HG03432 (cell line): ENCODE measurements at regions not wholly inside any gene's neighbourhood (a gene's known extent, or its start where the extent isn't known, plus 50 kb on each side); places are given as distances from the start of the nearest gene placed in this dataset.
"Not testable (repeated sequence)": the region's sequence is repeated elsewhere in the genome, so short reads cannot be mapped to it uniquely, and the experiment has no call there.

ENCODE experiments used
- ATAC-seq: cut with Tn5 transposase; IDR thresholded peaks from one replicate; pipeline ENCODE4 v1.9.1; 2021; ENCODE audit warnings: mild to moderate bottlenecking, moderate library complexity; ENCODE audit not compliant: unreplicated experiment

DNA sequence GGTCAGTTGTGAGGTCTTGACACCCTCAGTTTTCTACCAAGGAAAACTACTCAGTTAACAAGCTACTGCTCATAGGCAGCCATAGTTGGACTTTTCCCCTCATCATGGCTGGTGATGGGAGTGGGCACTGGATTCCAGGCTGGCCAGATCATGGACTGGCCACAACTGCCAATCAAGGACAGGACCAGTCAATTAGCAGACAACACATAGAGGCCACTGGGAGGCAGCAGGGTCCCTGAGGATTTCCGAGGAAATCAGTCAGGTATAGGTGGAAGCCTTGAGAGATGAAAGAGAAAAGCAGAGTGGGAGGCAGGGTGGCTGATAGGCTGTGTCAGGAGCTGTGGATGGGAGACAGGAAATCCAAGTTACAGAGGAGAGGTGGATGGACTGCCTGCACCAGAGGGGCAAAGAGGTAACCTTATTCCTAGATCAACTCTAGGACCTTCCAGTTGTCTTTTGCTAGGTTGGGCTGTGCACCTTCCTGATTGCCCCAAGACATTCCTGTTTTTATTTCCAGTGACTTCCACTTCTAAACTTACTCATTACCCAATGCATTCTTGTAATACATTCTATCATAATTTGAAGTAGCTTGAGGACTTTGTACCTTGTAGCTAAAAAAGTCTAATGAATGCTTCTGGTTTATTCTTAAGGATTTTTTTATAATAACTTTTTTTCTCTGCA lies 361.8 kb downstream of the KCNRG start:
- no peak for ATAC-seq

GRCh38 chr13:50377726-50378270 lies 362.6 kb downstream of the KCNRG start:
- no peak for ATAC-seq

- ATAC-seq, result no peak
These were observed 363.3 kb downstream of the KCNRG start for GRCh38 chr13:50378509-50379044.

DNA sequence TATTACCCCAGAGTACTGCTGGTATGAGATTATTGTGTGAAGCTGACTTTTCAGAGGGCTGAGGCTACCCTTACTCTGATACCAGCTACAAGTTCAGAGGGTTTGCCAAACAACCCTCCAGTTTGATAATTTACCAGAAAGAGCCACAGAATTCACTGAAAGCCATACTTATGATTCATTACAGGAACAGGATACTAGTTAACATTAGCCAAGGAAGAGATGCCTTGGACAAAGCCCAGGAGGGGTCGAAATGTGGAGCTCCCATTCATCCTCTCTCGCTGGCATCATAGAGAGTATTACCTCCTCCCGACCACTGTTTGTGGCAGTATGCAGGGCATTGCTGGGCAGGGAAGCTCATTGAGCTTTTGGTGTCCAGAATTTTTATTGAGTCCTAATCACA lies 364.3 kb downstream of the KCNRG start:
- no peak for ATAC-seq

GRCh38 chr13:50380905-50381304 lies 365.7 kb downstream of the KCNRG start:
- no peak for ATAC-seq

DNA sequence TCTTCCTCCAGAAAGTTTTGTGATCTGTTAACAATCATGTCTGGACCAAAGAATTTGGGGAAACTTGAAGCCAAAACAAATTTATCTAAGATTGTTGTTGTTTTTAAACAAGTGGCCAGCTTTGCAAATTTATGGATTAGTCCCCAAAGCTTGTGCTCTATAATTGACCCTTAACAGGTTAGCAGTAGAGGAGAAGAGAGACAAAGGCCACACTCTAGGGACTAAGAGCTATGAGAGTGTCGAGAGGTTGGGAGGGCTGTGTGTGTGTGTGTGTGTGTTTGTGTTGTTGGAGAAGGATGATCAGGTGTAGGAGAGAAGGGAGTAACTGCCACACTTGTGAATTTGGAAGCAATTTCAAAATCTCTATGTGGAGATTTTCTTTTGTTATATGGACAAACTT lies 367.3 kb downstream of the KCNRG start:
- no peak for ATAC-seq

DNA sequence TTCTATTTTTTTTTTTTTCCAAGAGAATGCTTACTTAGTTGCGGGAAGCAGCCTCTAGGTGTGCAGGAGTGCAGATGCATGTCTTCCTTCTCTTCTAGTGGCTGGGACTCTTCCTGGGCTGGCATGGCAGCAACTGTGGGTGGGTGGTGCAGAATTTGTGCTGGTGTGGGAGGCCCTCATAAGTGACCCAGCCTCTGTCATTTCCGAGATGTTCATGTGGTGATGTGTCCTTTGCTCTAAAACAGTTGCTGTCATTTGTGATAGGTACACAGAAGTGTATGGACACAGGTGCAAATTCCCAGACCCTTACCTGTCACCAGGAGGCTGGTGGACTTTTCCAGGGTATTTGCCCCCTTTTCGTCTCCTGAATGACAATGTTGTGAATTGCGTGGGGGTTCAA lies 367.7 kb downstream of the KCNRG start:
- no peak for ATAC-seq

- no peak for ATAC-seq
These were observed 369.5 kb downstream of the KCNRG start for GRCh38 chr13:50384724-50385123.

- ATAC-seq, result no peak
These were observed 371.4 kb downstream of the KCNRG start for GRCh38 chr13:50386541-50387050.

- no peak for ATAC-seq
These were observed 371.9 kb downstream of the KCNRG start for GRCh38 chr13:50387051-50387581.

- ATAC-seq, result no peak
These were observed 373.2 kb downstream of the KCNRG start for GRCh38 chr13:50388481-50388880.

- no peak for ATAC-seq
These were observed 374.5 kb downstream of the KCNRG start for GRCh38 chr13:50389726-50390125.

GRCh38 chr13:50390503-50391248 lies 375.4 kb downstream of the KCNRG start:
- ATAC-seq, result no peak

GRCh38 chr13:50392977-50393376 lies 377.7 kb downstream of the KCNRG start:
- ATAC-seq, result no peak

- ATAC-seq, result no peak
These were observed 378.4 kb downstream of the KCNRG start for GRCh38 chr13:50393628-50394027.

GRCh38 chr13:50396001-50396400 lies 380.8 kb downstream of the KCNRG start:
- no peak for ATAC-seq

- ATAC-seq, result not testable (repeated sequence)
These were observed 381.4 kb downstream of the KCNRG start for GRCh38 chr13:50396618-50397017.

- ATAC-seq, result no peak
These were observed 384.9 kb downstream of the KCNRG start for GRCh38 chr13:50400035-50400726.

- no peak for ATAC-seq
These were observed 385.8 kb downstream of the KCNRG start for GRCh38 chr13:50401049-50401505.

DNA sequence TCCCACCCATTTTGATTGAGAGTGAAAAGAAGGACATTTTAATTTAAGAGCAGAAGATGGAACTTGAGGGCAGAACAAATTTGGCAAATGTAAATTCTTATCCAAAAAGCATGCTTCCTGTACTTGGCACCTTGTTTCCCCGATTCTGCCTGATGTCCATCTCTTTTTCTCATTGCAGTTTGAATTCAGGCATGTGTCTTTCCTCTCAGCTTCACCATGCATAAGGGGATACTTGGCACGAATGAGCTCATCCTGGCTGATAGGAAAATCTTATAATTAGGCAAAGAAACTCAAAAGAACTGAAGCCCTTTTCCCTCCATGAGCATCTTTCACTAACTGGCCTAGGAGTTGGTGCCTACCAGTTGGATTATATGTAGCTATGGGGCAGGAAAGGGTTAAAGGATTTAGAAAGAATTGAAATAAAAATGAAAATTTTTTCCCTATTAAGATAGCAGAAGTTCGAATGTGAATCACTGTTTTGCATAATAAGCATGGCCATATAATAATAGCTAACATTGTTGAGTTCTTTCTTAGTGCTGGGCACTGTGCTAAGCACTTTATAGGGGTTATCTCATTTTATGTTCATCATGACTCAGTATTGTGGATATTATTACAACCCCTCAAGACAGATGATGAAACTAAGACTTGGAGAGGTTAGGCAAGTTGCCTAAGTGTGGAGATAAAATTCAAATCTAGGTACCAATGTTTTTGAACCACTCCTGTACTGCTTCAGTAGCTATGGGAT lies 386.6 kb downstream of the KCNRG start:
- no peak for ATAC-seq
